HG03520 (cell line): ENCODE measurements at regions not wholly inside any gene's neighbourhood (a gene's known extent, or its start where the extent isn't known, plus 50 kb on each side); places are given as distances from the start of the nearest gene placed in this dataset.

ENCODE experiments used
- ATAC-seq: cut with Tn5 transposase; IDR thresholded peaks from one replicate; pipeline ENCODE4 v1.9.1; 2021; ENCODE audit warnings: mild to moderate bottlenecking, moderate library complexity; ENCODE audit not compliant: unreplicated experiment

DNA sequence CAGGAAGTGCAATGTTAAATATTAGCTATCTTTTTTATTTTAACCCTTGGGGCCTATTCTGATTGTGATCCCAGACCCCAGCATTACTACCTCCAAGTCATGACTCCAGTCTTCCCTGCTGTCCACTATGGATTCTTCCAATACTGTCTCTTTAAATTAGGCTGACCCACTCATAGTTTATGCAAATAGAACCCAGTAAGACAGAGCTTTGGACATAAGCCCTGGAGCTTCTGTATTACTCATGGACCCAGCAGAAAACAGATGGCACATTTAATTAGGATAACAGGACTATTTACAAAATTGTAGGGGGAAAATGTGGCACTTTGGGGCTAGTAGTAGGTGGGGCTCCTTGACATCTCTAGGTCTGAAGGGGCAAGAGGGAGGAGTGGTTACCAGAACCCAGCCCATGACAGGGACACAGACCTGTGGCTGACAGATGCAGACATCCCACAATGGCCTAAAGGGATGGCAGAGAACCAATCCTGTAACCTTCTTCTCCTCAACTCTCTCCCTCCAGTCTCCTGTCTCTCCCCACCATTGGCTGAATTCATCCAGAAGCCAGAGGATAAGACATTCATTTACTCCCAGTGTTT, 233.5 kb downstream of the OMA1 start:
- ATAC-seq, result no peak

DNA sequence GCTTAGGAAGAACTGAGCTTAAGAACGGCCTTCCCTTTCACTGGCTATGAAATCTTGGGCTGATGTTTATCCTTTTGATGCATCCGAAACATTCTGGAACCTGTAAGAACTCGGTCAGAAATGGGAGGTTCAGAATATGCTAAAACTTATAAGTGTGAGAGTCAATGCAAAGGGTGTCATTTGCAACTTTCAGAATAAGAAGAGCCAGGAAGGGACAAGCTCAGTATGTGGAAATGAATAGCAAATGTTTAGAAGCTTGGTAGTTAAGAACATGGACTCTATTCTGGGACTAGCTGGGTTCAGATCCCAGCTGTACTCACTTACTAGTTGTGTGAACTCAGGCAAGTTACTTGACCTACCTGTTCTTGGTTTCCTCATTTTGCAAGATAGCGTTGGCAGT, 234.1 kb downstream of the OMA1 start:
- ATAC-seq, result no peak

DNA sequence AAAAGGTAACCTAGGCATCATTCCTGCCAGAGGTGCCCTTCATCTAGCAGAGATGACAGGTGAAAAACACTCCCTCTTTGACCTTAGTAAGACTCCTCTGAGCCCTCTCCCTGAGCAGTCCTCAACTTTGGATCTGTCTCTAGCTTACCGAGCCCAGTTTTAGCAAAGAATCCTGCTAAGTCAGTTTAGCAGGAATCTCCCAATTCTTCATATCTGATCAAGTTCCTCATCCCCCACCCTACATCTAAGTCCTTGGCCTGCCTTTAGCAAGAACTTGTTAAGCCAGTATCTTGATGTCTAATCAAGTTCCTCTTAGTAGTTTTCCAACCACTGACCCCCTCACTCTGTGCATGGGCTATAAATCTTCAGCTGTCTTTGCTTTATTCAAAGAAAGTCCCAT, 235.6 kb downstream of the OMA1 start:
- ATAC-seq, result no peak

DNA sequence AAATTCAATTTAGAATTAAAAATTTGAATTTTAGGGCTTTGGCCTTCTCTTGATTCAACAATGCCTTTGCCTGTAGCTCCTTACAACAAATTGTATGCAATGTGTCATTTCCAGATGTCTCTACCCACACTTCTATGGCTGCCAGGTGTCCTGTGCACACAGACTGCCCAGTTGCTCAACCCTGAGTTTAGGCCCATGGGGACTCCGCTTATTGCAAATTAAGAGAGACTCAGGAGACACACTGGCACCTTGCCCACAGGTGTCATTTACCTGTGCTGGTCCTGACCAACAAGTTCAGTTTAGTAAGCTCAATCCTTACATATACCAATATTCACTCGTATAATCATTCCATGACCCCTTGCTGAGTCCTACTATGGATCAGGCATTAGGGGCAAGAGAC, 236.1 kb downstream of the OMA1 start:
- no peak for ATAC-seq

DNA sequence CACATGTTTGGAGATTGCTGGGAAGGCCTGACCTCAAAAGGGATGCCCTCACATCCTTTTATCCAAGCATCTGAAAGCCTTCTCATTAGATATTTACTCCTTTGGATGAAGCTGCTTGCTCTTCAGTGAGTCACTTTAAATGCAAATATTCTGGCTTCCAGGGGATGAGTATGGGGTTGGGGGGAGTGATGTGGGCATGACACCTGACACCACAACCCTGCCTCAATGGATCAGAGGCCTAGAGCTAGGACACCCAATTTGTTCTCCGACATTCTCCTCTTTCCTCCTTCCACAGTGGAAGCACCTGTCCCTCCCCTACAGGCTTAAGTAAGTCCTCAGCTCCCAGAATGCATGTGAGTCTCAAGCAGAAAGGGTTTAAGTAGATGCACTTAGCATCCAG, 238.3 kb downstream of the OMA1 start:
- ATAC-seq, result no peak

DNA sequence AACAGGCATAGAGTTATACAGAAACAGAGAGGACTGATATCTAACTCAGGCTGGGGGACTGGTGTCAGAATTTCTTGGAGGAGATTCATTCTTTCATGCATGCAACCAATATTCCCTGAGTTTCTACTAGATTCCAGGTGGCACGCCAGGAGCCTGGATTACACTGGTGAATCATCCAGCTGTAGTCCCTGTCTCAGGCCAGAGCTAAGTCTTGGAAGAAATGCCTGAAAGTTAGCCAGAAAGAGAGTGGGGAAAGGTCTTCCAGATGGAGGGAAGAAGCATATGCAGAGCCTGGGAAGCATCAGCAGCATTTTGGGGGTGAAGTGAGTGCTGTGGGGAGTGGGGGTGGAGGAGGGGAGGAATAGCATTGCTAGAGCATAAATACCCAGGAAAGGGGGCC, 239.1 kb downstream of the OMA1 start:
- ATAC-seq, result no peak

DNA sequence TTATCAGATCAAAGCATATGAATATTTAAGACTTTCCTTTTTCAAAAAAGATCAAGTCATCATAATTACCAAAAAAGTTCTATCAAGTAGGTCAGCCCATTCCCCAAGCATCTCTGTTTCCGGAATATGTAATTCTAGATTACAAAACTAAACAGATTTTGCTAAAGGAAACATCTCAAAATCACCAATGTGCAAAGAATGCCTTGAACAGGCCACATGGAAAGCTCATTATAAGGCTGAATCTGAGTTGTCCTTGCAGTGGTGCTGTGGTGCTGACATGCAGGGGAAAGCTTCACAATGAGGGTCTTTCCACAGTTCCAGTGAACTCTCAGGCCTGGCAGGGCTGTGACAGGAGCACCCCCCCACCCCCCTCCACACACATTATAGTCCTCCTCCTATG, 240.9 kb downstream of the OMA1 start:
- ATAC-seq, result no peak

DNA sequence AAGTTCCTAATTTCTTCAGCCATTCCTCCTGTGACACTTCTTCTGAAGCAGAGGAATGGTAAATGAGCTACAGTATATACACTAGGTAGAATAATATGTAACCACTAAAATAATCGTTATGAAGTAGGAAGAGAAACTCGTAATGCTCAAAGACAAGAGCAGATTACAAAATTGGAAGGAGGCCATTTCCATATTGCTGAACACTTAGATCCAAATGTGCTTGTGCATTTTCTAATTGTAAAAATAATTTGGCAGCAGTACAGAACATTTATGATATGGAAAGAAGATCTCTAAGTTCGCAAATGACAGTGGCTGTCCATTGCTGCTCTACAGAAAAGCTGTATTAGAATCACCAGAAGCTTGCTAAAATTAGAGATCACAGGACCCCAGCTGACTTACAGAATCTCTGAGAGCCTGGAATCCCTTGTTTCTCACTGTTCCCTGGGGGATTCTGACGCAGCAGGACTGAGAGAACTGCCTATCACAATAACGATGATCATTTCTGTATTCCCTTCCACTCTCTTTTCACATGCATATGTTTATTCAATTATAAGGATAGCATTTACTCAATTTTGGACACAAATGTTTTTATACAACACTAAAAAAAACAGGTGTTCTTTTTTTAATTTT, 242.1 kb downstream of the OMA1 start:
- ATAC-seq, result no peak

DNA sequence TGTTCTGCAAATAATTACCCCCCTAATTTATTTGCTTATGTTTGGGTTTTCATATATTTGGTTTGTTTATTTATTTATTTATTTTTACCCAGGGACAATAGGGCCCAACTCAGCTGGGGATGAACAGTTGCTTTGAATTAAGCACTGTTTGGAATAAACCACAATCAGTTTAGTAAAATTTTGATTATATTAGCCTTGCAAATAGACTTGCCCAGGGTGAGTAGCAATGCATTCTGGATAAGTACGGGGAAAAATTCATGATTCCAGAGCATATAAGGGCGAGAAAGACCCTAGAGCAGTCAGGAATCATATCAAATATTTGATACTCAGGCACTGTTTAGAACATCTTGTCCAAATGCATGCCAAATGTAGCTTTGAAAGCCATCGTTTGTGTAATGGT, 242.7 kb downstream of the OMA1 start:
- ATAC-seq, result no peak

DNA sequence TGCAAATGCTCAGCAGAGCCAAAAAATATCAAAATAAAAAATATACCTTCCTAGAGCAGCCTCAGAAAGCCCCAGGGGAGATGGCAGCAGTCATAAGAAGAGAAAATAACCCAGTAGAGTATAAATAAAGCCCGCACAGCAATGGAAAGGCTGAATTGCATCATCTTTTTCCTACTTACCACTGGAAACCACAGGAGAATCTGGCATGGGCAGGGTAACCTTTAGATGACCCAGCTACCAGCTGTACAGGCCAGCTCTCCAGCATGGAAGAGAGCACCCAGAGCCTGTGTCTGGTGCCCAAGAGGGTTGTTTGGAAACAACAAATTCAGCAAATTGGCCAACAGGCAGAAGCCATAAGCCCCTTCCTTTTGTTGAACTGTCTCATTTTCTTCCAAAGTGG, 253.1 kb downstream of the OMA1 start:
- no peak for ATAC-seq

DNA sequence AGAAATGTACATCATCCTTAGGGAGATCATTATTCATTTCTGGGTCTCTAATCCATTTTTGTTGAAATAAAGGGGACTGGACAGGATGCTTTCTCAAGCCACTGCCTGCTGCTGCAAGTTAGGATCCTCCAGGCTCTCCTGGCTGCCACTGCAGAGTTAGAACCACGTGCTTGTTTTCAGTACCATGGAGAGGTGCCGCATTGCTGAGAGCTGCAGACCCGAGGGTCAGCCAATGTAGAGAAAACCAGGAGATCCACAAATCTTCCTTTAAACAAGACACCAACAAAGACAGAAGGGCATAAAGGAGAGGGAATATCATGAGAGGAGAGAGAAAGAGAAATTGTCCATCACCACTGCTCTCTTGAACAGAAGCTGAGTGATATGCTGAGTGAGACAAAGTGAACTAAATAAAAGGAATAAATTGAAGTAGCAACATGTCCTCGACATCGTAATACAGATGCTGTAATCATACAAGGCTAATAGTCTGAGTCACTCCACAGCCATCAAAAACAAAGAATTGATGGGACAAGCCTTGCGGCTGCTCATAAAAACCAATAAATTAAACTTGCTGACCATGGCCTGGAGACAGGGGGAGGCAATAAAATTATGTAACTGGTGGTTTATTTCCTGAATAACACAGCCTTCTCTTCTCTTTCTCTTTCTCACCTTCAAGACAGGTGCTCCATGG, 255.7 kb downstream of the OMA1 start:
- no peak for ATAC-seq

DNA sequence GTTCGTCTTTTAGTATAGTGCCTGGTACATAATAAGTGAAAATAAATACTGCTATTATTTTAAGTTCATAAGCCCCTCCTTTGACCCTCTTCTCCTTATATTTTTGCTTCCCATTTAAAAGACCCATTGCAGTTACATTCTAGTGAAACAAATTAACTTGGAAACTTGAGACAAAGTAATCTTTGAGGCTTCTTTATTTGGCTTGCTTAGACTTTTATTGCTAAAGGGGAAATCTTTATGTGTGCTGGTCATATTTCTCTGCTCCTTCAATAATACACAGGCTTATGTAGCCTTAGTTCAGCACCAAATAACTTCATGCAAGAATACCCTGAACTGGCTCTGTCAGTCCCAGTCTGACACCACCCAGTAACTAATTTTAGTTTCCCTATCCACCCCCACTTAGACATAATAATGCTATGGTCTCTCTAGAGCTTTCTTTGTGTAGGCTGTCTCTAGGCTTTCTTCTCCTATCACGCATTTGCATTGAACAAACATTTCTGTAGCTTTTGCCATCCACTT, 257.8 kb downstream of the OMA1 start:
- no peak for ATAC-seq

DNA sequence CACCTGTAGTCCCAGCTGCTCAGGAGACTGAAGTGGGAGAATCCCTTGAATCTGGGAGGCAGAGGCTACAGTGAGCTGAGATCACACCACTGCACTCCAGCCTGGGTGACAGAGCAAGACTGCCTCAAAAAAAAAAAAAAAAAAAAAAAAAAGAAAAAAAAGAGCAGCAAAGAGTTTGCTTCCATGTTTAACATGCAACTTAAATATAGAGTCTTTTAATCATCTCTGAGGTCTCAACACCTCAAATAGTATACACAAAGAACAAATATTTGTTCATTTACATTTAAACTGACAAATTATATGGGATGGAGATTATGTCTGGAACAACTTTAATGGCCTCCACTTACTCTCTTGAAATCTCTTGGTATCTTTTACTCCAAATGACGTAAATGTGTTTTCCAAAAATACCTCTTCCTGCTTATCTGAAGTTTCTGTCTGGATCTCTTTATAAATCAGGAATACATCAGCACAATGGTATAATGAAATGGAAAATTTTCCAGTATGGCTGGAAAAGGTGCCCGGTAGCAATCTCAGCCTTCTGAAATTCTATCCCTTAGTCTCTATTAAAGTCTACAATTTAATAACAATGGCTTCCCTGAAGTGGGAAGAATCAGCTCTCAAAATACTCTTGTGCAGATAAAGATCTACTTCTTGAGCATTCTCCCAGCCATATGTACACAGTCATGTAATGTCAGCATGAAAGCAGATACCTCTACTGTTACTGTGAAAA, 258.5 kb downstream of the OMA1 start:
- no peak for ATAC-seq

DNA sequence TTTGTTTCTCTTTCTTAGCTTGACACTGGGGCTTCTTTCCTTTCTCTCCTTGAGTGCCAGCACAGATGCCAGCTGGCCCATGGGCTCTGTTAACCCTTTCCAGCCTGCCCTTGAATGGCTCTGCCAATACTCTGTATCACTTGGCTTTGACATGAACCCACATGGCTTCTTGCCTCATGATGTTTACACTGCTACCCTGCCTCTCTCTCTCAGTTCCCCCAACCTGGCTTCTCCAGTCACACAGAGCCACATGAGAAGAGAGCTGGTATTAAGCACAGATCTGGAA, 262.4 kb downstream of the OMA1 start:
- ATAC-seq, result no peak

DNA sequence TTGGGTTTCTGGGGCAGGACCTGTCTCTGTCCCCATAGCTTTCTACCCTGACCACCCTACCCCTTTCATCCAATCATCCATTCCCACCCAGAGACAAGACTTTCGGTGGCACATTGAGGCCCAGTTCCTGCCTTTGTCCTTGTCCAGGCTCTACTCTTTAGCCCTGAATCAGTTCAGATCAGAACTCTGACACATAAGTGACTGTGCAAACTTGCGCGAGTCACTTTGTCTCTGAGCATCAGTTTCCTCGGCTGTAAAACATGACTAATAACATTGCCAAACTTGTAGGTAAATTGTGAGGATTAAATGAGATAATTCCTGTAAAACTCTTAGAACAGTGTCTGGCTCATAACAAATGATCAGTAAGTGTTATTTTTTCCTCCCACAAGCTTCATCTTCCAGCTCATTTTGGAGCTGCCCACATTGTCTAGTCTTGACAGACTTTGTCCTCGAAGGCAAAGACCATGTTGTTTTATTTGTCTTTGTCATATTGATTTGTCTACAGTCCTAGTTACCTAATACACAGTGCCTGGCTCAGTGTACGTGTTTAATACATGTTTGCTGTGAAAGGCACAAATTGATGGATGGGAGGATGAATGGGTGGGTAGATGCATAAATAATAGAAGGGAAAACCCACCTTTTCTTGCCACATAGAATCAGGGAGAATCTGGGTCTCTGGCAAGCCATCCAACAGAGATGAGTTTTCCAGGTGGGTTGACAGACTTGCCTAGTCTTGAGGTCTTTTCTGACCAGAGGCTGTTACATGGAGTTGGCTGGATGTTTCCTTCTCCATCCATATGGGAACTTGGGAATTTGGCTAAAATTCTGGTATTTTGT, 262.9 kb downstream of the OMA1 start:
- ATAC-seq, result no peak

DNA sequence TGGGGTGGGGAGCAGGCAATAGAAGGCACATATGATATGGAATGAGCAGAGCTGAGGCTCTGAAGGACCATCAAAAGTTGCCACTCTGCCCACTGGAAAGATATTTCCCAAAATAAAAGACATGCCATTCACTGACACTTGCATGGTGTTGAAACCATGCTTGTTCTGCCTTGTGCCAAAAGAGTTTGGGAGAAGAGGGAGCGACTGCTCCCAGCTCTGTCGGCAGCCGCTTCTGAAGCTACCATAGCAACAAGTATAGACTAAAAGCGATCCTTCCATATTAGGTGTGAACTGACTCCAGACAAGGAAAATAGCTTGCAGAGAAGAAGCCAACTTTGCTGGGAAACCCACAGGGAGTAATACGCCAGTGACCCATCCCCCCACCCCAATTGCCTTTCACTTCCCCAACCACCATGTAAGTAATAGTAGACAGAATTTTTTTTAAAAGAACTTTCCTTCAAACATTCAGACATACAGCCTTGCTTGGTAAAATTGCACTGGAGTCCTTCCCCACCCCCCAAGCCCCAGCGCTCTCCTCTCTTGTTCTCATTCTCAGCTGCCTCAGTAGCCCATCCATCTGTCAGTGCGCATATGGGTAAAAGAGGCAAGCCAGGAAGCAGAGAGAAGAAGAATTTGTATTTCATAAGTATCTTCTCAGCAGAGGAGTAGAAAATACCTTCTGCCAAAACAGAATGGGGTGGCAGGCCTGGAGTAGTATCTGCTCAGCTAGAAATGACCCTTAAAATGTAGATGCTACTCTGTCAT, 263.7 kb downstream of the OMA1 start:
- no peak for ATAC-seq

DNA sequence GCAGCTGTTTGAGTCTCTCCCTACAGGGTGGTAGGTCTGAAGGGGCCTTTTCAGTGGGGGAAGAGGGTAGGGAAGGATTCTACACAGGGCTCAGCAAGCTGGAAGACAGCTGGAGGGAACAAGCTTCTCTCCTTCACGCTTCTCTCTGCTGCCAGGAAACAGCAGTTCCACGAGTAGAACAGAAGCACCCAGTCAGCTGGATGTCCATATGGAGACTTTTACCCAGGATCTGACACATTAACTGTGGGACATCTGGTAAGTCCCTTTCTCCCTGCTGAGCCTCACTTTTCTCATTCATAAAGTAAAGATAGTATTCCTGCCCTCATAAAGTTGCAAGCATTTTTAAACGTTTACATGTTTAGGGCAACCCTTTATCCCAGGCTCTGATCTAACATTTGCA, 280.3 kb downstream of the OMA1 start:
- no peak for ATAC-seq

DNA sequence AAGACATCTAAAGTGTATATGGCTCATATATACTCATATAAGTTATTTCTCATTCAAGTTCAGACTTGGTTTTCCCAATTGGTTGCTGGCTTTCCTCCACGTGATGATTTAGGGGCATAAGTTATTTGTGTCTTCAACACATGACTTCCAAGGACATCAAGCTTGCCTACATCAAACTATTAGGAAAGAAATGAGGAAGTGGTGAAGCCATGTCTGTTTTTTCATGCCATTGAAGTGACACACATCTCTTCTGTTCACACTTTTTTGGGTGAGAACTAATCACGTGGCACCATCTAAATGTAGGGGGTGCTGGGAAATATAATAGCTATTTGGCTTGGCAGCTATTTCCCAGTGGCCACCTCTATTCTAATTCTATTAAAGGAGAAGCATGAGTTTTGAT, 282.1 kb downstream of the OMA1 start:
- no peak for ATAC-seq

DNA sequence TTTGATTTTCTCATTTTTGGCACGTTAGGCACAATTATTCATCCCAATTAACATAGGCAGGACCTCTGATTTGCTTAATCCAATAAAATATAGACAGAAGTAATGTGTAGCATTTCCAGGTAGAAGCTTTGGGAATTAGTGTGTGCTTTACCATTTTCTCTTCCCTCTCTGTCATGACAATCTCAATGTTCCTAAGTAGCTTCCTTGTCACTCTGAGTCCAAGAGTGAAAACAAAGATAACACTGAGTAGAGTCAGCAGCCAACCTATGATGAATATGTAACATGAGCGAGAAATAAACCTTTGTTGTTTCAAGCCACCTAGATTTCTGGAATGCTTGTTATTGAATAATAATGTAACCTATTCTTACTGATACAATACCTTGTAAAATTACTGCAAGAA, 283.8 kb downstream of the OMA1 start:
- no peak for ATAC-seq

DNA sequence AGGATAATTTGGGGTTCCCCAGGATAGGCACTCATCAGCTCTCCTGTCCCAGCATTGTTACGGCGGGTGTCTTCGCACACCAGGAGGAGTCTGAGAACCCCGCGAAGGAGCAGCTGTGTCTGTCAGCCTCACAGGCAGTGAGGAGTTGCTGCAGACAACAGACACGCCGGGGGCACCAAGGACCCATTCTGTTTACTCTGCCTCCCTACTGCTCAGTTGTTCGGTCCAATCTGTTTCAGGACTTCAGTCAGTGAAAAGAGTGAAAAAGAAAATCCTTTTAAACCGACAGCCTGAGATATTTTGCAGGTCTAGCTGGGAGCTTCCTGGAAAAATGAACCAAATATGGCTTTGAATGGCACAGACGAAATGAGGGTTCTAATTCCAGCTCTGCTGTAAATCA, 288.4 kb downstream of the OMA1 start:
- ATAC-seq, result no peak
